ENCODE measurements at regions not wholly inside any gene's neighbourhood (a gene's known extent, or its start where the extent isn't known, plus 50 kb on each side); places are given as distances from the start of the nearest gene placed in this dataset.

- DNase-seq (ENCODE audit: low read depth): no peak
- TF ChIP-seq CTCF (IDR thresholded peaks at IDR 0.05; ENCODE audit: insufficient read depth, low read length): no peak
- no peak overlapping the region for H3K4me3 ChIP-seq (ENCODE audit: low read depth, low read length)
Measured at GRCh38 chr5:138660051-138660572, 84.9 kb upstream of the HSPA9 start.

GRCh38 chr5:138659561-138659960 is 84.4 kb upstream of the HSPA9 start:
- TF ChIP-seq CTCF (IDR thresholded peaks at IDR 0.05; ENCODE audit: insufficient read depth, low read length): no peak
- no peak for DNase-seq (ENCODE audit: low read depth)
- no peak overlapping the region for H3K4me3 ChIP-seq (ENCODE audit: low read depth, low read length)

- DNase-seq (ENCODE audit: low read depth): no peak
- no peak overlapping the region for H3K4me3 ChIP-seq (ENCODE audit: low read depth, low read length)
- no peak for TF ChIP-seq CTCF (IDR thresholded peaks at IDR 0.05; ENCODE audit: insufficient read depth, low read length)
Measured at GRCh38 chr5:138659121-138659520, 83.9 kb upstream of the HSPA9 start.

GRCh38 chr5:138658676-138659075 is 83.5 kb upstream of the HSPA9 start:
- TF ChIP-seq CTCF (IDR thresholded peaks at IDR 0.05; ENCODE audit: insufficient read depth, low read length): no peak

GRCh38 chr5:138657360-138657759 is 82.2 kb upstream of the HSPA9 start:
- no peak for DNase-seq (ENCODE audit: low read depth)
- no peak for TF ChIP-seq CTCF (IDR thresholded peaks at IDR 0.05; ENCODE audit: insufficient read depth, low read length)
- H3K4me3 ChIP-seq (ENCODE audit: low read depth, low read length): no peak overlapping the region

More at GRCh38 chr5:138658676-138659075, 83.5 kb upstream of the HSPA9 start:
- H3K4me3 ChIP-seq (ENCODE audit: low read depth, low read length): no peak overlapping the region
- DNase-seq (ENCODE audit: low read depth): no peak

GRCh38 chr5:138656916-138657315 is 81.7 kb upstream of the HSPA9 start:
- no peak overlapping the region for H3K4me3 ChIP-seq (ENCODE audit: low read depth, low read length)
- no peak for DNase-seq (ENCODE audit: low read depth)
- no peak for TF ChIP-seq CTCF (IDR thresholded peaks at IDR 0.05; ENCODE audit: insufficient read depth, low read length)

- H3K4me3 ChIP-seq (ENCODE audit: low read depth, low read length): no peak overlapping the region
- no peak for TF ChIP-seq CTCF (IDR thresholded peaks at IDR 0.05; ENCODE audit: insufficient read depth, low read length)
- DNase-seq (ENCODE audit: low read depth): peak; percentile 51
Measured at GRCh38 chr5:138655530-138656190, 80.5 kb upstream of the HSPA9 start.
